Spleen (tissue), 11 donors: ENCODE measurements at regions not wholly inside any gene's neighbourhood (a gene's known extent, or its start where the extent isn't known, plus 50 kb on each side); places are given as distances from the start of the nearest gene placed in this dataset.

Experiments
- DNase-seq: peaks from one replicate; pipeline ENCODE4 v3.0.0-alpha.2; 2020
- H3K27ac ChIP-seq, 8 donors: fragments of 200-600 bp; sonication (generic) in 7 of 8; 1 replicate in 4 of 8; 2 replicates in 4 of 8; pipeline versions ENCODE4 v1.5.0 to v1.8.0; 2016 to 2021; ENCODE audit warnings: inconsistent platforms in 4 of 8, mild to moderate bottlenecking in 4 of 8, moderate library complexity in 1 of 8
- H3K27me3 ChIP-seq, 7 donors: fragments of 200-600 bp; sonication (generic) in 6 of 7; replicated peaks in 1 of 7; 1 replicate in 4 of 7; 2 replicates in 3 of 7; pipeline versions ENCODE4 v1.5.0 to v1.8.0; 2016 to 2021; ENCODE audit warnings: inconsistent platforms in 3 of 7, mild to moderate bottlenecking in 1 of 7
- H3K36me3 ChIP-seq, 6 donors: fragments of 200-600 bp; sonication (generic) in 5 of 6; 1 replicate in 4 of 6; 2 replicates in 2 of 6; pipeline versions ENCODE4 v1.5.0 to v1.8.0; 2016 to 2021; ENCODE audit warnings: inconsistent platforms in 2 of 6
- H3K4me1 ChIP-seq, 6 donors: fragments of 200-600 bp; sonication (generic) in 5 of 6; 1 replicate in 3 of 6; 2 replicates in 3 of 6; pipeline versions ENCODE4 v1.5.0 to v1.8.0; 2016 to 2021; ENCODE audit warnings: inconsistent platforms in 3 of 6
- H3K4me3 ChIP-seq, 8 donors: fragments of 200-600 bp; sonication (generic) in 7 of 8; 1 replicate in 4 of 8; 2 replicates in 4 of 8; pipeline versions ENCODE4 v1.5.0 to v1.8.0; 2016 to 2021; ENCODE audit warnings: inconsistent platforms in 4 of 8, mild to moderate bottlenecking in 4 of 8, moderate library complexity in 2 of 8
- H3K9me3 ChIP-seq, 8 donors: fragments of 200-600 bp; sonication (generic) in 7 of 8; 1 replicate in 4 of 8; 2 replicates in 4 of 8; pipeline versions ENCODE4 v1.5.0 to v1.8.0; 2016 to 2021; ENCODE audit warnings: inconsistent platforms in 4 of 8
- POLR2A ChIP-seq, 3 donors: fragments of 450-650 bp; IDR thresholded peaks; one replicate each; pipeline ENCODE4 v1.5.1; 2017; ENCODE audit warnings: antibody characterized with exemption in 3 of 3, mild to moderate bottlenecking in 1 of 3
- POLR2AphosphoS5 ChIP-seq, 3 donors: sonication (generic); formaldehyde crosslinking; IDR thresholded peaks; one replicate each; pipeline ENCODE4 v1.5.1; 2017; ENCODE audit warnings: antibody characterized with exemption in 3 of 3
- WGBS, 5 donors: extraction: QIAGEN DNeasy Blood & Tissue Kit in 3 of 5; methylation state at CpG; one replicate each; pipeline versions ENCODE4 v1.1.5 to v1.1.7; 2013 to 2018; 5-methylcytosine and 5-hydroxymethylcytosine counted together
- intact Hi-C: fragments of 100-400 bp; cut with DNase I; formaldehyde crosslinking; loops from one replicate; pipeline ENCODE4 v1.15.0; 2023; ENCODE audit warnings: low total_unique reads
- TF ChIP-seq, protein P1 (sequence below), 11 experiments: fragments of 200-600 bp in 7 of 11; fragments of 450-650 bp in 4 of 11; sonication (generic) in 4 of 11; IDR thresholded peaks in 8 of 11; conservative IDR thresholded peaks in 3 of 11; 1 replicate in 7 of 11; 2 replicates in 4 of 11; pipeline versions ENCODE4 v1.4.0 to v1.8.0; 2016 to 2021; ENCODE audit warnings: antibody characterized with exemption in 11 of 11, inconsistent platforms in 4 of 11, mild to moderate bottlenecking in 1 of 11
- donor health status: healthy with polysubstance abuse.
- donor health status: DM: no; HTN: no; CAD: no; lungs with moderate emphysema.
- donor health status: DM: no; HTN: no; CAD: no.
- donor health status: Bipolar disorder and iron deficiency.
- donor health status: healthy.
- donor health status: DM: no; HTN: no; CAD: no.
- donor health status: DM: yes; HTN: yes; CAD: no.

- no peak for DNase-seq
- intact Hi-C loops: no loop called here
- H3K36me3 ChIP-seq: no peaks in the 10 kb centered on the region
- H3K27me3 ChIP-seq: no peaks in the 10 kb centered on the region
- H3K4me1 ChIP-seq: no peaks in the 10 kb centered on the region
- WGBS, 5 donors: 31 to 61% (median 53%) methylated on average over 4 of the region's 4 CpGs
- no peak overlapping the region for H3K27ac ChIP-seq
- H3K4me3 ChIP-seq: no peak overlapping the region
- TF ChIP-seq POLR2AphosphoS5 (IDR thresholded peaks at IDR 0.05): no peak
- TF ChIP-seq POLR2A (IDR thresholded peaks at IDR 0.05): no peak
- TF ChIP-seq, protein P1, sequence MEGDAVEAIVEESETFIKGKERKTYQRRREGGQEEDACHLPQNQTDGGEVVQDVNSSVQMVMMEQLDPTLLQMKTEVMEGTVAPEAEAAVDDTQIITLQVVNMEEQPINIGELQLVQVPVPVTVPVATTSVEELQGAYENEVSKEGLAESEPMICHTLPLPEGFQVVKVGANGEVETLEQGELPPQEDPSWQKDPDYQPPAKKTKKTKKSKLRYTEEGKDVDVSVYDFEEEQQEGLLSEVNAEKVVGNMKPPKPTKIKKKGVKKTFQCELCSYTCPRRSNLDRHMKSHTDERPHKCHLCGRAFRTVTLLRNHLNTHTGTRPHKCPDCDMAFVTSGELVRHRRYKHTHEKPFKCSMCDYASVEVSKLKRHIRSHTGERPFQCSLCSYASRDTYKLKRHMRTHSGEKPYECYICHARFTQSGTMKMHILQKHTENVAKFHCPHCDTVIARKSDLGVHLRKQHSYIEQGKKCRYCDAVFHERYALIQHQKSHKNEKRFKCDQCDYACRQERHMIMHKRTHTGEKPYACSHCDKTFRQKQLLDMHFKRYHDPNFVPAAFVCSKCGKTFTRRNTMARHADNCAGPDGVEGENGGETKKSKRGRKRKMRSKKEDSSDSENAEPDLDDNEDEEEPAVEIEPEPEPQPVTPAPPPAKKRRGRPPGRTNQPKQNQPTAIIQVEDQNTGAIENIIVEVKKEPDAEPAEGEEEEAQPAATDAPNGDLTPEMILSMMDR (IDR thresholded peaks at IDR 0.05 in 8 of 11, conservative IDR thresholded peaks at IDR 0.05 in 3 of 11): no peak
- H3K9me3 ChIP-seq: peaks cover 0 to 9% (median 0%) of the 10 kb centered on the region in 8 donors
These were observed 844.5 kb downstream of the TBL1XR1 start for GRCh38 chr3:176352716-176353334.

DNA sequence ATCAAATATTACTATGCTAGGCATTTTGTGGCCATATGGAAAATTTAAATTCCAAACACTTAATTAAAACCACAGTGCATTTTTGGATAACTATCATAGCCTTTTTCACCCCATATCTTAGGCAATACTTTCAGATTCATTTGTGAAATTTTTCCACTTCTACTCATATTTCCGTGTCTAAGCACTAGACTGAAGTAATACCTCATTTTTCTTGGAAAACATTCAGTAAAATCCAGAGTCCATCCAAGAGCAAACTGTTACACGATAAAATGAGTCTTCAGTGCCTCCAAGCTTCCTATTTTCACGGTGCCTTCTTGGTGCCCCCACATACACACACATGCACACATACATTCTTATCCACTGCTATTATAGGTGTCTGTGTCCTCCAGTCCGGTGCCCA lies 845.9 kb downstream of the TBL1XR1 start:
- no peak for DNase-seq
- H3K27ac ChIP-seq: no peak overlapping the region
- 63 to 77% (median 72%) methylated on average over 4 of the region's 4 CpGs for WGBS, 5 donors

DNA sequence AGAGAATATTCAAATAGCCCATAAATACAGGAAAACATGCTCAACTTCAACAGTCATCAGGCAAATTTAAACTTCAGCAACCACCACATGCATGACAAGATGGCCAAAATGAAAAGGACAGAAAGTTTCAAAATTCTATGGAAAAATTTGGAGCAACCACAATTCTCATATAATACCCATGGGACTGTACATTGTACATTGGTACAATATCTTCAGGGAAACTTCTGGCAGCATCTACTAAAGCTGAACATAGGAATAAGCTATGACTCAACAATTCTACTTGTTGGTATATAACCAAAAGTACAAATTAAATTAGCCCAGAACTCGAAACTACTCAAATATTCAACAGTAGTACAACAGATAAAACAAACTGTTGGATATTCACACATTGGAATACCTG lies 847.6 kb downstream of the TBL1XR1 start:
- intact Hi-C loops: no loop called here
- no peaks in the 10 kb centered on the region for H3K36me3 ChIP-seq
- no peaks in the 10 kb centered on the region for H3K27me3 ChIP-seq
- H3K27ac ChIP-seq: no peak overlapping the region
- no peak for DNase-seq
- WGBS, 5 donors: 51 to 62% (median 53%) methylated on average over 1 of the region's 1 CpG
- TF ChIP-seq POLR2A (IDR thresholded peaks at IDR 0.05) (no peak), POLR2AphosphoS5 (IDR thresholded peaks at IDR 0.05) (no peak)
- TF ChIP-seq, protein P1 (IDR thresholded peaks at IDR 0.05 in 8 of 11, conservative IDR thresholded peaks at IDR 0.05 in 3 of 11): no peak
- no peak overlapping the region for H3K4me3 ChIP-seq
- no peaks in the 10 kb centered on the region for H3K4me1 ChIP-seq
- peaks cover 0 to 17% (median 0%) of the 10 kb centered on the region in 8 donors for H3K9me3 ChIP-seq

More for the DNA sequence above, 845.9 kb downstream of the TBL1XR1 start:
- Histone ChIP-seq H3K27me3 (no peaks in the 10 kb centered on the region), H3K9me3 (peaks cover 0 to 9% (median 0%) of the 10 kb centered on the region in 8 donors), H3K36me3 (no peaks in the 10 kb centered on the region), H3K4me3 (no peak overlapping the region), H3K4me1 (no peaks in the 10 kb centered on the region)
- TF ChIP-seq, protein P1 (IDR thresholded peaks at IDR 0.05 in 8 of 11, conservative IDR thresholded peaks at IDR 0.05 in 3 of 11): no peak
- TF ChIP-seq POLR2AphosphoS5 (IDR thresholded peaks at IDR 0.05) (no peak), POLR2A (IDR thresholded peaks at IDR 0.05) (no peak)
- intact Hi-C loops: no loop called here

DNA sequence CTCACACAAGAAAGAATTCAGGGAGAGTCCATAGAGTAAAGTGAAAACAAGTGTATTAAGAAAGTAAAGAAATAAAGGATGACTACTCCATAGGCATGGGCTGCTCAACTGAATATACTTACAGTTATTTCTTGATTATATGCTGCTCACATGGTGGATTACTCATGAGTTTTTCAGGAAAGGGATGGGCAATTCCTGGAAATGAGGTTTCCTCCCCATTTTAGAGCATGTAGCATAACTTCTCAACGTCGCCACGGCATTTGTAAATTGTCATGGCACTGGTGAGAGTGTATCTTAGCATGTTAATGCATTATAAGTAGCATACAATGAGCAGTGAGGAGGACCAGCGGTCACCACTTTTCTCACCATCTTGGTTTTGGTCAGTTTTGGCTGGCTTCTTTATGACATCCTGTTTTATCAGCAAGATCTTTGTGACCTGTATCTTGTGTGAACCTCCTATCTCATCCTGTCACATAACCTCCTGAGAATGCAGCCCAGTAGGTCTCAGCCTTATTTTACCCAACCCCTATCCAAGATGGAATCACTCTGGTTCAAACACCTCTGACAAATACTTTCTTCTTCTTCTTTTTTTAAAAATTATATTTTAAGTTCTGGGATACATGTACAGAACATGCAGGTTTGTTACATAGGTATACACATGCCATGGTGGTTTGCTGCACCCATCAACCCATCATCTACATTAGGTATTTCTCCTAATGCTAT lies 849.7 kb downstream of the TBL1XR1 start:
- Histone ChIP-seq H3K9me3 (peaks cover 0 to 33% (median 11%) of the 10 kb centered on the region in 8 donors), H3K27ac (no peak overlapping the region), H3K4me3 (no peak overlapping the region), H3K36me3 (no peaks in the 10 kb centered on the region), H3K4me1 (no peaks in the 10 kb centered on the region), H3K27me3 (no peaks in the 10 kb centered on the region)
- TF ChIP-seq POLR2AphosphoS5 (IDR thresholded peaks at IDR 0.05): no peak
- TF ChIP-seq POLR2A (IDR thresholded peaks at IDR 0.05): no peak
- TF ChIP-seq, protein P1 (IDR thresholded peaks at IDR 0.05 in 8 of 11, conservative IDR thresholded peaks at IDR 0.05 in 3 of 11): no peak
- WGBS, 5 donors: 56 to 73% (median 64%) methylated on average over 4 of the region's 4 CpGs
- DNase-seq: no peak
- intact Hi-C loops: no loop called here
